PC-9 (cell line): ENCODE measurements at regions not wholly inside any gene's neighbourhood (a gene's known extent, or its start where the extent isn't known, plus 50 kb on each side); places are given as distances from the start of the nearest gene placed in this dataset.

Experiments used
- CTCF ChIP-seq: fragments of 200-600 bp; sonication (generic); conservative IDR thresholded peaks from 2 replicates; pipeline ENCODE4 v1.6.1; 2017; ENCODE audit warnings: mixed run types, antibody characterized with exemption, mild to moderate bottlenecking, moderate library complexity
- EZH2 ChIP-seq: fragments of 200-600 bp; sonication (generic); IDR thresholded peaks from 2 replicates; pipeline ENCODE4 v1.8.0; 2017; ENCODE audit warnings: antibody characterized with exemption, low read depth

GRCh38 chrX:45518552-45518951, 317.9 kb upstream of the DIPK2B start:
- TF ChIP-seq CTCF (no peak), EZH2 (no peak)
